HG03565 (cell line): ENCODE measurements at regions not wholly inside any gene's neighbourhood (a gene's known extent, or its start where the extent isn't known, plus 50 kb on each side); places are given as distances from the start of the nearest gene placed in this dataset.
"Not testable (repeated sequence)": the region's sequence is repeated elsewhere in the genome, so short reads cannot be mapped to it uniquely, and the experiment has no call there.

ENCODE experiments used
- ATAC-seq: cut with Tn5 transposase; IDR thresholded peaks from one replicate; pipeline ENCODE4 v1.9.1; 2021; ENCODE audit warnings: mild to moderate bottlenecking, moderate library complexity; ENCODE audit not compliant: unreplicated experiment

DNA sequence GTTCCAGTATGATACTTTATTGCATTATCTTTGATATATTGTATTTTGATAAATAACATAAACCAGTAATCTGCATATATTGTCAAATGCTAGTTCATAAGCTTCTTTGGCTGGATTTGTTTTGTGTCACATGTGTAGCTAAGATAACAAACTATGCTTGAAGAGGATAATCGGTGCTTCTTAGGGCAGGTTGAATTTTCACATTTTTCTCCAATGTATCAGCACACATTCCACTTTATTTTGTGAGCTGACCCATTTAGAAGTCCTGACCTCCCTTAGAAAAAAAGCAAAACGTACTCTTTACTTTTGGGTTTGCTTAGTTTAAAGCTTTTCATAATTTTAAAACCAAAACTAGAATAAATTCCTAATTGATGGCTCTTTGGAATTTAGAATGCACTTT is 277.7 kb upstream of the DDHD1 start:
- ATAC-seq, result no peak

DNA sequence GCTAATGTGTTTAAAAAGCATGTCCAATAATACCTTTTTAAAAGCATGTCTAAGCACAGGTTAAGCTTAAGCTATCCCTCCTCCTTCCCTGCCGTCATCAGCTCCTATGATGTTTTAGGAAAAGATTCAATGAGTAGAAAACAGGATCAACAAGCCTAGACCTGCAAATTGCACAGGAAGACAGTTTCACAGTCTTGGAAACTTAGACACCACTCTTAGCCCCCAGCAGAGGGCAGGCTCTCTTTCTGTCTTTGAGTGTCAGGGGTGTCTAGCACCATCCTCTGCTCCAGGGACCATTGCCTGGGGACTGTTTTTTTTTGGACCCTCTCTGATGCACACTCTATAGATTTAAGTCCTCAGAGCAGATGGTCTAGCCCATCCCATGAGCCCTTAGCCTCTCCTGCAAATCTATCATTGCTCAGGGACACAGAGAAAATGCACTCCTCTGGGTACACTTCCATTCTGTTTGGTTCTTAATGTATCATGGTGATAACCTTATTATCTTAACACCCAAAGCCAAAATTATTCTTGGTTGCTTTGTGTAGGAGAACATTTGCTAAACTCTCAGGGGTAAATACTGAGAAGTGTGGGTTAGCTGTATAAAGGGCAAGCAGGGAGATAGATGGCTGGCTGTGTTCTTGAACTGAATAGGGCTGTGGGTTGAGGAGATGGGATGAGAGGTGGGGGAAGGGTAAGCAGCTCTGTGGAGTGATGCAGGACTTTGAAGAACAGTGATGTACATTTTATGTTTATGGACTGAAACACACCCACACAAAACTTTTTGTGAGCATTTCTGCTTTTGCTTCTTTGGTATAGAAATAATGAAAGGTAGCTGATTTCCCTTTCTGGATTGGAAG is 259.9 kb upstream of the DDHD1 start:
- no peak for ATAC-seq

DNA sequence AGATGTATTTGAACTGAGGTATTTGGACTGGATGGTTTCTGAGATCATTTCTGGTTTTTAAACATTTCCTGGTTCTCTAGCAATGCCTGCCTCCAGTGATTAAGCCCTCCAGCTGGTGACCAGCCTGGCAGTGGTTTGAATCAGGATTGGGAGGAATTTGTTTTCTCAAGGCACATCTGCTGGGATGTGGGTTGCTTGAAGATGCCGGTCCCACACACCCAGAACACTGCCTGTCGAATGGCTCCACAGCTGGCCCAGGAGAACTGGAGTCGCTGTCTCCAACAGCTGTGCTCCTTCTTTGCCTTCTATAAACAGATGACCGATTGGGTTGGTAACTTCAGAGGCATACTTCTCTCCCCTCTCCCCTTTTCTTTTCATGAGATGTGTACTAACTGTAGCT is 258.0 kb upstream of the DDHD1 start:
- ATAC-seq, result no peak

DNA sequence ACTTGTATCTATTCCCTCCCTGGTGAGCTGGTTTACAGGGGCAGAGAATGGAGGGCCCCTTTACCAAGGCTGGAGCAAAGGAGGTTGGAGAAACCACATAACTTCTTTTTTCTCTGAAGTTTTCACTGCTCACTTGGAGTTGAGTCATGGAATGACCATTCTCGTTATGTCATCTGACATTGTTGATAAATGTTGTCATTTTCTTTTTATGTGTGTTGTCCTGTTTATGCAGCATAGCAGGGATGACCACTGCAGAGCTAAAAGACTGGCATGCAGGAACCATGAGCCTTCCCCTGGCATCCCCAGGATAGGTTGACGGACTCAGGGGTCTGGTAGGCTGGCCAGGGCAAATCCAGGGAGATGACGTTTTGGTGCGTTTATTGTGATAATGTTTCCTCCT is 256.8 kb upstream of the DDHD1 start:
- ATAC-seq, result no peak

DNA sequence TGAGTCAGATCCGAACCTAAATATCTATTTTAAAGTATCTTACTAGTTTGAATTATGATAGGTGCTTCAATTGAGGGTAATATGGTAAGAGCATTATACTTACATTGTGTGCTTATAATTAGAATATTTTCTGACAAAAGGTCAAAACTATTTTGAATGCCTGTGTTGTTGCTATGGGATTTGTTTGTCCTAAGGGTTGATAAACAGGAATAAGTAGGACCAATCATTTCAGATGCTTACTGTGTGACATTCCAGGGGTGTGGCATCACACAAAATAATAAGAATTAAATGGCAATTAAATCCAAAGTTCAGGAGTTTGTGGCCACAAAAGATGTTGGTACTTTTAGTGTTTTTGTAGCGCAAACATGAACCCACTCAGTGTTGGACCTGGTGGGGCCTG is 256.2 kb upstream of the DDHD1 start:
- no peak for ATAC-seq

DNA sequence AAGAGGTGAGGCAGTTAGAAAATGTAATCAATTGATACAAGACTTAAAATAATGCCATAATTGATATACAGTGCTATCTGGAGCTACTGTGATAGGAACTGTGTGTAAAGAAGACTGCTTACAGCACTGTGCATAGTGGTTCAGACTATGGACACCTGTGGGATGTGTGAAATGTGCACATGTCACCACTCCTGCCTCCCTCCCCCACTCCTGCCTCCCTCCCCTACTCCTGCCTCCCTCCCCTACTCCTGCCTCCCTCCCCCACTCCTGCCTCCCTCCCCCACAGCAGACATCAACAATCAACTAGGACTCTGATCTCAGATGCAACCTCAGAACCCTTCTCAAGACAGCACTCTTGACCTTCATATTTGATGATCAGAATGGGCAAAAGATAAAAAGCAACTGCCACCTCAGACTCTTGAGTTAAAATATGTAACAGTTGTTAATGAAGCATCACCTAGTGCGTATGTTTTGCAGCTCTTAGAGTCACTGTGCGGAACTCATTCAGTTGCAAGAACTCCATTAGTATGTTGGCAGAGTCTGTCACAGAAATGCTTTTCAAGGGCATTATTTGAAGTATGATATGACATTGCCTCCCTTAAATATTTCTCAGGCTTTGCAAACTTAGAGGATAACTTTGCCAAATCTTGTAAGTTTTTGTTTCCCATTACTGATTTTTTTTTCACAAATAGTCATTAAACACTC is 255.2 kb upstream of the DDHD1 start:
- no peak for ATAC-seq

DNA sequence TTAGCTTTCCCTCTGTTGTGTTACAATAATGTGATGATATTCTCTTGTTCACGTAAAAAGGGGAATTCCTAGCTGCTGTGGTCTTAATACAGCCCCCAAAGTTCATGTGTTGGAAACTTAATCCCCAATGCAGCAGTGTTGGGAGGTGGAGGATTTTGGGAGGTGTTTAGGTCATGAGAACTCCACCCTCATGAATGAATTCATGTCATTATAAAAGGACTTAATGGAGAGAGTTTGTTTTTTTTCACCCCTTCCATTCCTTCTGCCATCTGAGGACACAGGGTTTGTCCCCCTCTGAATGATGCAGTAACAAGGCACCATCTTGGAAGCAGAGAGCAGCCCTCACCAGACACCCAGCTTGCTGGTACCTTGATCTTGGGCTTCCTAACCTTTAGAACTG is 253.4 kb upstream of the DDHD1 start:
- ATAC-seq, result no peak

DNA sequence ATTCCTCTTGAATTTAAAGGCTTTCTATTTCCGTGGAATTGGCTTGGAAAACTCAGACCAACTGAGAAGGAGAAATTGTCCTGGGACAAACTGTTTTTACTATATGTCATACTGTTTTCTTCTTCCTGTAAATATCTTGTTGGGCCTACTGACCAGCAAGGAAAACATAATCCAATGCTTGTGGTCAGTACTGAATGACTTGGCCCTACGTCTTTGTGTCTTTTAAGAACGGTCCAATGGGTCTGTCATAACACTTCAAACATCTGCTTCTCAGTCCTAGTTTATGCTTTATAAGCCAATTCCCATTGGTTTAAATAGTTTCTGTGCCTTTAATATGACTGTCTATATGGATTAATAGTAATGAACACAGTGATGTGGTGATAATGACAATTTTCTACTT is 248.5 kb upstream of the DDHD1 start:
- no peak for ATAC-seq

DNA sequence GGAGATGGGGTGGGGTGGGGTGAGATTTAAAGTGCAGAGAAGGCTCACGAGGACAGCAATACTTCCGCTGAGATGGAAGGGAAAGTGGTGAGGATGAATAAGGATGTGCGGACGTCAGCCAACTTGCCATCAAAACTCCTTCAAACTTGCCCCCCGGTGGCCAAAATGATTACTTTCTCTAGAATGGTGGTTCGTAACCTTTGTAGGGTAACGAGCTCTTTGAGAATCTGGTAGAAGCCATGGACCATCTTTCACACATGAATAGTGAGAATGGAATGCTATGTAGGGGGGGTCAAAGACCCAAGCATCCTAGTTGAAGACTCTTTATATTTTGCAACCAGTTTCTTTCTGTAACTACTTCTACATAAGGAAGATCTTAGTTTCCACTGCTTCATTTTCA is 245.9 kb upstream of the DDHD1 start:
- ATAC-seq, result no peak

DNA sequence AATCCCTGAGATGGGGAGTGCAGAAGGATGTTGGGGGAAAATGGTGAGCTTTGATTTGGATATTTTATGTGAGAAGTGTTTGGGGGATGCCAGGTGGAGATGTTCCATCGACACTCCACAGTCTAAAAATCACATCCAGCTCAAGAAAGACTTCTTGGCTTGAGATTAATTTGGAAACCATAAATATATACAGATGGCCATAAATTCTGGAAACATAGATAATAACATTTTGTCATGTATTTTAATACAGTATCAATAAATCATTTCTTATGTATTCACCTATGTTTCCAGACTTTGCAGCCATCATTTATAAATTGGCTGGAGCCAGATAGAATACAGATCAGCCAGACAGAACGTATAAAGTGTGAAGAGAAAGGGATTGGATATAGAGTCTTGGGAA is 245.5 kb upstream of the DDHD1 start:
- ATAC-seq, result no peak

DNA sequence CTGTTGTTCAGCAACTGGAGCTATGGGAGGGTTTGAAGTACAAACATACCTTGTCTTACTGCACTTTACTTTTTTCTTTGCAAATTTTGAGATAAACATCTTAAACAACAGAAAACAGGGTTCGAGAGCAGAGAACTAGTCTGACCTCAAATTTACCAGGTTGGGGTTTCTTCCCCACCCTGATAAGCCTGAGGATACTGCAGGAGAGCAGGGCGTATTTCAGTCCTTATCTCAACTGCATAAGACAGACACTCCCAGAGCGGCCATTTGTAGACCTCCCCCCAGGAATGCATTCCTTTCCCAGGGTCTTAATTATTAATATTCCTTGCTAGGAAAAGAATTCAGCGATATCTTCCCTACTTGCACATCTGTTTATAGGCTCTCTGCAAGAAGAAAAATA is 242.1 kb upstream of the DDHD1 start:
- ATAC-seq, result not testable (repeated sequence)

DNA sequence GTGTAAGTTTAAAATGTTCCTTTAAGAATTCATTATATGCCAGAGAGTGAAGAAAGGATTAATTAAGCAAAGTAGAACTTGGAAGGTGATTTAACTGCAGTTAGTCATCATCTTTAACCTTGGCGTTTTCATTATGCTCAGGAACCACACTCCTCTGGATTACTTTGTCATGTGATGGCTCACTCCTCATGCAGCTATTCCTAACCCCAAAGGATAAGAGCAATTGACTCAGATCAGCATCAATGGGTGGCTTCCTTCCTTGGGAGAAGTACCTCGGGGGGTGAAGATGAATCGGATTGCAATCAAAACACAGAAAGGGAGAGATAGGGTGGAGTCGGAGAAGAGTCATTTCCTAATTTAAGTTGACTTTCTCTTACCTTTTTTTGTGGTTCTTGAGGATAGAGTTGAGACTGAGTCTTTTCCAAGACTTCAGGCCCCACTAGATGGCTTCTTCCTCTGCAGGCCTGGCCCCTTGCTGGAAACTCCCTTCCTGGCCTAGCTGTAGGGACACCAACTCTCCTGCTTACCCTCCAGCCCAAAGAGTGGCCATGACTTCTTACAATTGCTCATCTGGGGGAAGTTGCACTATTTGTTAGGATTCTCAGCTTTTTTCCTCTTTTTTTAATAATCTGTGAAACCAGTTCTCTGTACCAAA is 238.6 kb upstream of the DDHD1 start:
- no peak for ATAC-seq

DNA sequence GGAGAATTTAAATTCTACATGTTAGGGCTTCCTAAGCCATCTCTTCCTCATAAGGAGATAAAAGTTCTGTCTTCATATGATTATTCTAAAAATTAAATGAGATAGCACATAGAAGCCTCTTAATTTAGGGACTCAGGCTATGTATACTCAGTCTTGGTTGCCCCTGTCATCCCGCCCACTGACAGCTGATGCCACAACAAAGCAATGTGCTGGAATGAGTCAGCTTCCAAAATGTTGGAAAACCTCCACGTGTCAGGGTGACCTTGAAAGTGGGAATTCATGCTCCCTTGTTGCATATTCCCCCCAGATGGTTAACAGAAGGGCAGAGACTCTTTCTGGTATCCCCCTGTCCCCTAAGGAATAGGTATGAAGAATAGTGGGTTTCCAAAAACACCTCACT is 238.0 kb upstream of the DDHD1 start:
- ATAC-seq, result no peak

DNA sequence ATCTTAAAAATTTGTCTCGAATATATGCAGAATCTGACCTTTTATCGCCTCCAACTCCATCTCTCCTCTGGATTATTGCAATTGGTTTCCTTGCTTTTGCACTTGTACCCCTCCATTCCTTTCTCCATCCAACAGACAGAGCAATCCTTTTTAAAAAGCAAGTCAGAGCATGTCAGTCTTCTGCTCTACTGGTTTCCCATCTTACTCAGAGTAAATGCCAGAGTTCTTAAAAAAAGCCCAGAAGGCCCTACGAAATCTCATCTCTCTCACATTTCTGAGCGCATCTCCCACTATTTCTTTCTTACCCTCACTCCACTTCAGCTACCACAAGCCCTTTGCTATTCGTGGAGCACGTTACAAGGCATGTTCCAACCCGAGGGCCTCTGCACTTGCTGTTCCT is 236.9 kb upstream of the DDHD1 start:
- no peak for ATAC-seq

DNA sequence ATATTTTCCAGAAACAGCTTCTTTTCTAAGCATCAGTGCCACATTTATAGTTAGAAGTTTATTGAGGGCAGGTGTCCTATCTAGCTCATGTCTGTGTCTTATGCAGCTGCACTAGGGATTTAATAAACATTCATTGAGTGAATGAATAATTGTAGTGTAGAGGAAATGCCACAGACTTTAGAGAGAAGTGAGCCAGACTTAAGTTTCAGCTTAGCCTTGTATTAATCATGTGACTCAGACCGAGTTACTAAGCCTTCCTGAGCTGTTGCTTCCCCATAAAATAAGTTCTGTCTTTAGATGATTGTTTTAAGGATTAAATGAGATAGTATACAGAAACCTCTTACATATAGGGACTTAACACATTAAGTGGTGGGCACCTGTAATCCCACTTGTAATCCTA is 236.1 kb upstream of the DDHD1 start:
- no peak for ATAC-seq

DNA sequence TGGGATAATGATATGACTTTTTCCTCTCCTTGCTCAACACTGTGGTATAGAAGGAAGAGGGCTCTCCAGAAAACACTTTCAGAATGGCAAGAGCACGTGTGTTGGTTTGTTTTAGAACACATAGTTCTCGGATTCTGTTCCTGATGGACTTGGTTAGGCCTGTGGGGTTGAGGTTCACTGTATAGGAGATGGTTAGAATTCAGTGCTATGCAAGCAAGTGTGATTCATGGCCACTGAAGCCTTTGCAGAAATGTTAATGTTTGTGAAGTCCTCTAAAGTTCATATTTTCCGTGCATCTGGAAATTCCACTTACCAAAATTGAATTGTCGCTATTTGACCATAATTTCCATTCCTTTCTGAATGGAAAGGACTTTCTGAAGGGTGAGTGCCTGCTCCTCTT is 233.2 kb upstream of the DDHD1 start:
- no peak for ATAC-seq

DNA sequence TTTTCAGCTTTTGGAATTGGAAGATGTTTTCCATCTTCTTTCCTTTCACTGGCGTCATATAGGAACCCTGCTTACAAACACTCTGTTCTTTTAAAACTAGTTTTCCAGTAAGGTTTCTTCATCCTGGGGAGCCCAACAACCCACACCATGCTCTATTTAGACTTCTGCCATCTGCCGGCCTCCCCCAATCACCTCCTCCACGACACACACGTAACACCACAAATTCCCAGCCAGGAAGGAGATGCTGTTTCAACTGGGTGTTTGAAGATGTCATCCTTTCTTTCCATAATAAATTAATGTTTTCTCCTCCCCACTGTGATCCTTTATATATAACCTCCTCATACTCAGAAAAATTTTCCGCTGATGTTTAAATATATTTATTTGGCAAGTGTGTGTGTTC is 231.4 kb upstream of the DDHD1 start:
- ATAC-seq, result no peak

DNA sequence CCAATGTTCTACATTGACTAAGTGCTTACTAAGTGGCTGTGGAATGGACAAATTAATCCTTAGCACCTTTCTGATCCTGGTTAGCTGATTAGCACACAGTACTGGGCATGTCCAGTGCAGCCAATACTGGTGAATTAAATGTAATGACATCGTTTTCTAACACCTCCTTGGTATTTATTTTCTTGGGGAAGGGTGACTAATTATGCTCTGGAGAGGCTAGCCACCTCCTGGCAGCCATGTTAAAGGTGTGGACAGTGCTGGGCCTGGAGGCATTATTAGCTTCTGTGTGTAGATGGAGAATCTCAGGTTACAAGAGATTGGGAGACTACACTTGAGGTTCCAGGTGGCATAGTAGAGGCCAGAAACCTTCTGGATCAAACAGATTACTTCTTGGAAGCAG is 230.9 kb upstream of the DDHD1 start:
- no peak for ATAC-seq

DNA sequence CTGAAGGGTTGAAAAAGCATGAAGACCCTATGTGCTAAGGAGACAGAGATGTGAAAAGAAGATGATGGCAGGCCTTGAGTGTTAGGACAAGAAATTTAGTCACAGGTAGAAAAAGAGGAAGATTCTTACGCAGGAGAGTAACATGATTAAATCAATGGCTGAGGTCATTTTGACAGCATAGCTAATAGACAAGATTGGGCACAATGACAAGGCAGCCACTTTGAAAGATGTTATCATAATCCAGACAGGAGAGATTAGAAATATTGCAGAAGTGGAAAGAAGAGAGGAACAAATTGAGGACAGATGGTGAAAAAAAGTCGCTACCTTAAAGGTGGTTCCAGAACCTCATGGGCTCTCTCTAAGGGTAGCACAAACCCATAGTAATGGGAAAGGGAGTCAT is 228.8 kb upstream of the DDHD1 start:
- ATAC-seq, result no peak

DNA sequence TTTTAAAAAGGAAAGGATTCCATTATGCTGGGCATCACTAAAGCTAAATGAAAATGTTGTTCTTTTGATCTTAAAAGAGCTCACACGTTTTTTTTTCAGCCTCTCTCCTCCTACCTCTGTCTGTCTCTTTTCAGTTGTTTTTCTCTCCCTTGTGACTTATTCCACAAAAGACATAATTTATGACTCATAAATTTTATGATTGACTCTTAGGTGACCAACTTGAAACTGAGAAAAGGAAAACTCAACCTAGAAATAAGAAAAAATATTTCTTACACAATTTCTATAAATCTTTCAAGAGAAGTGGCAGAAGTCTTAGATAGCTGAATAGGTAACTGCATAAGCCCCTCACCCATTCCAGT is 227.7 kb upstream of the DDHD1 start:
- no peak for ATAC-seq

DNA sequence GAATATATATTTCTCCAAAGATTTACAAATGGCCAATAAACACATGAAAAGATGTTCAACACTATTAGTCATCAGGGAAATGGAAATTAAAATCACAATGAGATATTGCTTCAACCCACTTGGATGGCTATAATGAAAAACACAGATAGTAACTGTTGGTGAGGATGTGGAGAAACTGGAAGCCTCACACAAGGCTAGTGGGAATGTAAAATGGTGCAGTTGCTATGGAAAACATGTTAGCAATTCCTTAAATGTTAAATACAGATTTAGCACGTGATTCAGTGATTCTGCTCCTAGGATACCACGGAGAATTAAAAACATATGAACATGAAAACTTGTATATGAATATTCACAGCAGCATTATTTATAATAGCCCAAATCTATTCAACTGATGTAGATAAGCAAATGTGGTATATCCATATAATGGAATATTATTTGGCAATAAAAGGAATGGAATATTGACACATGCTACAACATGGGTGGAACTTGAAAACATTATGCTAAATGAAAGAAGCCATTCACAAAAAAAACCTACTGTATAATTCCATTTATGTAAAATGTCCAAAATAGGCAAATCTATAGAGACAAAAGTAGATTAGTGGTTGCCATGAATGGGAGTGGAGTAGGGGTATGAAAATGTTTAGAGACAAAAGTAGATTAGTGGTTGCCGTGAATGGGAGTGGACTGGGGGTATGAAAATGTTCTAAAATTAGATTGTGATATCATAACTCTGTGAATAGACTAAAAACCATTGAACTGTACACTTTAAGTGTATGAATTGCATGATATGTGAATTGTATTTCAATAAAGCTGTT is 227.1 kb upstream of the DDHD1 start:
- ATAC-seq, result no peak
